ENCODE measurements at regions not wholly inside any gene's neighbourhood (a gene's known extent, or its start where the extent isn't known, plus 50 kb on each side); places are given as distances from the start of the nearest gene placed in this dataset.
"Not testable (repeated sequence)": the region's sequence is repeated elsewhere in the genome, so short reads cannot be mapped to it uniquely, and the experiment has no call there.

- Histone ChIP-seq H2AFZ (ENCODE audit: insufficient read depth, low read depth, low read length, poor library complexity, severe bottlenecking) (no peak overlapping the region), H3K4me3 (ENCODE audit: control extremely low read depth in 1 of 5, extremely low read depth in 1 of 5, insufficient read depth in 1 of 5, low read depth in 2 of 5, low read length in 4 of 5) (no peak overlapping the region), H3K27ac (ENCODE audit: low read length in 2 of 2) (no peak overlapping the region), H3K9me3 (ENCODE audit: control extremely low read depth in 1 of 3, control insufficient read depth in 2 of 3, insufficient read depth in 1 of 3, low read length in 2 of 3) (no peaks in the 10 kb centered on the region), H3K27me3 (replicated peaks in 1 of 4; ENCODE audit: control extremely low read depth in 1 of 4, control insufficient read depth in 3 of 4, insufficient read depth in 4 of 4, low read length in 3 of 4) (peaks cover 0 to 3% (median 0%) of the 10 kb centered on the region in 4 experiments), H3K4me2 (replicated peaks; ENCODE audit: low read depth, low read length, poor library complexity, severe bottlenecking) (no peak overlapping the region), H3K4me1 (ENCODE audit: control insufficient read depth in 2 of 2, insufficient read depth in 2 of 2, low read length in 2 of 2) (peaks cover 0 to 6% of the 10 kb centered on the region in 2 donors), H4K20me1 (ENCODE audit: control insufficient read depth, insufficient read depth, low read length, poor library complexity, severe bottlenecking) (no peaks in the 10 kb centered on the region), H3K9ac (ENCODE audit: low read length) (no peak overlapping the region), H3K36me3 (replicated peaks in 1 of 2; ENCODE audit: control extremely low read depth in 1 of 2, control insufficient read depth in 1 of 2, extremely low read depth in 1 of 2, insufficient read depth in 2 of 2, low read length in 1 of 2) (no peaks in the 10 kb centered on the region), H3K79me2 (ENCODE audit: control insufficient read depth, insufficient read depth, low read length) (no peaks in the 10 kb centered on the region)
- H3K4me3 Mint-ChIP-seq: no peak overlapping the region
- no peak for ATAC-seq (ENCODE audit: low read depth)
- H3K27me3 Mint-ChIP-seq: peaks cover 3% of the 10 kb centered on the region
- TF ChIP-seq, protein P1, sequence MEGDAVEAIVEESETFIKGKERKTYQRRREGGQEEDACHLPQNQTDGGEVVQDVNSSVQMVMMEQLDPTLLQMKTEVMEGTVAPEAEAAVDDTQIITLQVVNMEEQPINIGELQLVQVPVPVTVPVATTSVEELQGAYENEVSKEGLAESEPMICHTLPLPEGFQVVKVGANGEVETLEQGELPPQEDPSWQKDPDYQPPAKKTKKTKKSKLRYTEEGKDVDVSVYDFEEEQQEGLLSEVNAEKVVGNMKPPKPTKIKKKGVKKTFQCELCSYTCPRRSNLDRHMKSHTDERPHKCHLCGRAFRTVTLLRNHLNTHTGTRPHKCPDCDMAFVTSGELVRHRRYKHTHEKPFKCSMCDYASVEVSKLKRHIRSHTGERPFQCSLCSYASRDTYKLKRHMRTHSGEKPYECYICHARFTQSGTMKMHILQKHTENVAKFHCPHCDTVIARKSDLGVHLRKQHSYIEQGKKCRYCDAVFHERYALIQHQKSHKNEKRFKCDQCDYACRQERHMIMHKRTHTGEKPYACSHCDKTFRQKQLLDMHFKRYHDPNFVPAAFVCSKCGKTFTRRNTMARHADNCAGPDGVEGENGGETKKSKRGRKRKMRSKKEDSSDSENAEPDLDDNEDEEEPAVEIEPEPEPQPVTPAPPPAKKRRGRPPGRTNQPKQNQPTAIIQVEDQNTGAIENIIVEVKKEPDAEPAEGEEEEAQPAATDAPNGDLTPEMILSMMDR (IDR thresholded peaks at IDR 0.05): no peak
- TF ChIP-seq EZH2 (IDR thresholded peaks at IDR 0.05; ENCODE audit: borderline replicate concordance, insufficient read depth, low read depth, low read length, poor library complexity, severe bottlenecking): no peak
- ChIA-PET CTCF (no interaction called here), POLR2A (no interaction called here)
- H3K9me3 Mint-ChIP-seq (ENCODE audit: insufficient read depth): no peaks in the 10 kb centered on the region
- WGBS (ENCODE audit: insufficient coverage): no CpG with 5 or more reads among the region's 3 CpGs
- peaks cover 15% of the 10 kb centered on the region for H3K4me1 Mint-ChIP-seq
- DNase-seq: no peak
- no peak overlapping the region for H3K27ac Mint-ChIP-seq
- intact Hi-C loops (cut with micrococcal nuclease): no loop called here
Observed at GRCh38 chr6:100226811-100227210, 232.8 kb upstream of the MCHR2 start.

DNA sequence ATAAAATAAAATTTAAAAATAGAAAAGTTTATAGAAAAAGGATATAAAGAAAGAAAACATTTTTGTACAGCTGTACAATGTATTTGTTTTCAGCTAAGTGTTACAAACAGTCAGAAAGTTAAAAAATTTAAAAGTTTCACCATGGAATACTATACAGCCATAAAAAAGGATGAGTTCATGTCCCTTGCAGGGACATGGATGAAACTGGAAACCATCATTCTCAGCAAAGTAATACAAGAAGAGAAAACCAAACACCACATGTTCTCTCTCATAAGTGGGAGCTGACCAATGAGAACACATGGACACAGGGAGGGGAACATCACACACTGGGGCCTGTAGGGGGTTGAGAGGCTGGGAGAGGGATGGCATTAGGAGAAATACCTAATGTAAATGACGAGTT, 229.9 kb upstream of the MCHR2 start:
- H4K20me1 ChIP-seq (ENCODE audit: control insufficient read depth, insufficient read depth, low read length, poor library complexity, severe bottlenecking); H3K27me3 ChIP-seq (replicated peaks in 1 of 4; ENCODE audit: control extremely low read depth in 1 of 4, control insufficient read depth in 3 of 4, insufficient read depth in 4 of 4, low read length in 3 of 4); H3K36me3 ChIP-seq (replicated peaks in 1 of 2; ENCODE audit: control extremely low read depth in 1 of 2, control insufficient read depth in 1 of 2, extremely low read depth in 1 of 2, insufficient read depth in 2 of 2, low read length in 1 of 2); H3K4me3 Mint-ChIP-seq; POLR2A ChIA-PET; H3K4me3 ChIP-seq (ENCODE audit: control extremely low read depth in 1 of 5, extremely low read depth in 1 of 5, insufficient read depth in 1 of 5, low read depth in 2 of 5, low read length in 4 of 5); H3K9me3 ChIP-seq (ENCODE audit: control extremely low read depth in 1 of 3, control insufficient read depth in 2 of 3, insufficient read depth in 1 of 3, low read length in 2 of 3); H3K9ac ChIP-seq (ENCODE audit: low read length); DNase-seq; H3K4me2 ChIP-seq (replicated peaks; ENCODE audit: low read depth, low read length, poor library complexity, severe bottlenecking); H3K9me3 Mint-ChIP-seq (ENCODE audit: insufficient read depth); H3K4me1 ChIP-seq (ENCODE audit: control insufficient read depth in 2 of 2, insufficient read depth in 2 of 2, low read length in 2 of 2); CTCF ChIA-PET; H3K27me3 Mint-ChIP-seq; H3K4me1 Mint-ChIP-seq; H3K27ac Mint-ChIP-seq; H2AFZ ChIP-seq (ENCODE audit: insufficient read depth, low read depth, low read length, poor library complexity, severe bottlenecking); ATAC-seq (ENCODE audit: low read depth); H3K27ac ChIP-seq (ENCODE audit: low read length in 2 of 2); H3K79me2 ChIP-seq (ENCODE audit: control insufficient read depth, insufficient read depth, low read length): not testable (repeated sequence)
- WGBS (ENCODE audit: insufficient coverage): no CpG with 5 or more reads among the region's 1 CpG
- intact Hi-C loops (cut with micrococcal nuclease): loop anchor here (1.0 kb wide), 1 partner anchor 45 kb away; no protein-coding TSS in a partner anchor
